Glutamatergic neuron (in vitro differentiated cells): ENCODE measurements at regions not wholly inside any gene's neighbourhood (a gene's known extent, or its start where the extent isn't known, plus 50 kb on each side); places are given as distances from the start of the nearest gene placed in this dataset.

Experiments used
- DNase-seq: peaks from one replicate; pipeline ENCODE4 v3.0.0; 2022
- H3K27ac Mint-ChIP-seq: one replicate; pipeline ENCODE4 v1.8.0; 2020; ENCODE audit warnings: mild to moderate bottlenecking, mixed read lengths, inconsistent platforms; ENCODE audit not compliant: unreplicated experiment
- H3K27me3 Mint-ChIP-seq: one replicate; pipeline ENCODE4 v1.8.0; 2020; ENCODE audit warnings: mild to moderate bottlenecking, moderate library complexity, mixed read lengths, inconsistent platforms; ENCODE audit not compliant: unreplicated experiment
- H3K36me3 Mint-ChIP-seq: one replicate; pipeline ENCODE4 v1.8.0; 2020; ENCODE audit warnings: mild to moderate bottlenecking, mixed read lengths, inconsistent platforms; ENCODE audit not compliant: unreplicated experiment
- H3K4me1 Mint-ChIP-seq: one replicate; pipeline ENCODE4 v1.8.0; 2020; ENCODE audit warnings: mild to moderate bottlenecking, low read depth, mixed read lengths, inconsistent platforms; ENCODE audit not compliant: unreplicated experiment
- H3K4me3 Mint-ChIP-seq: one replicate; pipeline ENCODE4 v1.8.0; 2020; ENCODE audit warnings: mild to moderate bottlenecking, mixed read lengths, inconsistent platforms; ENCODE audit not compliant: unreplicated experiment
- H3K9me3 Mint-ChIP-seq: one replicate; pipeline ENCODE4 v1.8.0; 2020; ENCODE audit warnings: mild to moderate bottlenecking, moderate library complexity, mixed read lengths, inconsistent platforms; ENCODE audit not compliant: unreplicated experiment
- TF ChIP-seq, protein P1 (sequence below): fragments of 200-600 bp; sonication (generic); IDR thresholded peaks from one replicate; pipeline ENCODE4 v1.5.0; 2021; ENCODE audit not compliant: partially characterized antibody, unreplicated experiment

DNA sequence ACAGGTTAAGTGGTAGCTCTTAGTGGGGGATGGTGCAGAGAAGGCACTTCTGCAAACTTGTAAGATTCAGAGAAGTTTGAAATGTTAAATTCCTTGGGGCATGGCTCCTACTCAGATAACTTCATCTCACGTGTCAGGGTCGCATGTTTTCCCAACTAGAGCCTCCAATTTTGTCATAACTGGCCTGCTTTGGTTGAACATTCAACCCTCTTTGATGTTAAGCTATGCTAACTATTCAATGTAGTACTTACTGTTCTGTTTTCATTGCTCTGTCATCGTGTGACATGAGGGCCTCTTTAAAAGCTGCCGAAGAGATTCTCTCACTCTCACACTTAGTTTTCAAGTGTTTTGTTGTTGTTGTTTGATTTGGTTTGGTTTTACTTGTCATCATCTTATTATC lies 280.8 kb downstream of the CDH11 start:
- H3K4me3 Mint-ChIP-seq = no peak overlapping the region
- no peaks in the 10 kb centered on the region for H3K4me1 Mint-ChIP-seq
- no peak for DNase-seq
- H3K36me3 Mint-ChIP-seq = no peaks in the 10 kb centered on the region
- TF ChIP-seq, protein P1, sequence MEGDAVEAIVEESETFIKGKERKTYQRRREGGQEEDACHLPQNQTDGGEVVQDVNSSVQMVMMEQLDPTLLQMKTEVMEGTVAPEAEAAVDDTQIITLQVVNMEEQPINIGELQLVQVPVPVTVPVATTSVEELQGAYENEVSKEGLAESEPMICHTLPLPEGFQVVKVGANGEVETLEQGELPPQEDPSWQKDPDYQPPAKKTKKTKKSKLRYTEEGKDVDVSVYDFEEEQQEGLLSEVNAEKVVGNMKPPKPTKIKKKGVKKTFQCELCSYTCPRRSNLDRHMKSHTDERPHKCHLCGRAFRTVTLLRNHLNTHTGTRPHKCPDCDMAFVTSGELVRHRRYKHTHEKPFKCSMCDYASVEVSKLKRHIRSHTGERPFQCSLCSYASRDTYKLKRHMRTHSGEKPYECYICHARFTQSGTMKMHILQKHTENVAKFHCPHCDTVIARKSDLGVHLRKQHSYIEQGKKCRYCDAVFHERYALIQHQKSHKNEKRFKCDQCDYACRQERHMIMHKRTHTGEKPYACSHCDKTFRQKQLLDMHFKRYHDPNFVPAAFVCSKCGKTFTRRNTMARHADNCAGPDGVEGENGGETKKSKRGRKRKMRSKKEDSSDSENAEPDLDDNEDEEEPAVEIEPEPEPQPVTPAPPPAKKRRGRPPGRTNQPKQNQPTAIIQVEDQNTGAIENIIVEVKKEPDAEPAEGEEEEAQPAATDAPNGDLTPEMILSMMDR = no peak
- H3K27ac Mint-ChIP-seq = no peak overlapping the region
- H3K27me3 Mint-ChIP-seq = no peaks in the 10 kb centered on the region
- H3K9me3 Mint-ChIP-seq = no peaks in the 10 kb centered on the region

DNA sequence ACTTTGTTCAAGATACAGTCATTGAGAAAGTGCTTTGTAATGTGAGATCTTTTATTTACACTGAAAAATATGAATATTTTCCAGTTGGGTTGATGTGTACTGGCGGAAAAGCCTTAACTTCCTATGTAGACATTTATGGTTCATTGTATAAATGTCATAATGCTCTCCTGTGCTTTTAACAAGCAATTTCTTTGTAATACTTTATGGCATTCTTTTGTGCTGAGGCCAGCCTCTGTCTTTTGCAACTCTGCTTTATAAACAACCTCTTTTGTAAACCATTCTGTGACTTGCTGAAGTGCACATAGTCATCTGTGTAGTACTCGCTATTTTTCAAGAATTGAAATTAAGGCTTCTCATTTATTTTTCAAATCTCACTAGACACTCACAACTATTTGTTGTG lies 291.2 kb downstream of the CDH11 start:
- TF ChIP-seq, protein P1 = no peak
- DNase-seq = no peak
- no peaks in the 10 kb centered on the region for H3K36me3 Mint-ChIP-seq
- peaks cover 5% of the 10 kb centered on the region for H3K4me1 Mint-ChIP-seq
- no peak overlapping the region for H3K27ac Mint-ChIP-seq
- no peaks in the 10 kb centered on the region for H3K27me3 Mint-ChIP-seq
- no peak overlapping the region for H3K4me3 Mint-ChIP-seq
- H3K9me3 Mint-ChIP-seq = no peaks in the 10 kb centered on the region

DNA sequence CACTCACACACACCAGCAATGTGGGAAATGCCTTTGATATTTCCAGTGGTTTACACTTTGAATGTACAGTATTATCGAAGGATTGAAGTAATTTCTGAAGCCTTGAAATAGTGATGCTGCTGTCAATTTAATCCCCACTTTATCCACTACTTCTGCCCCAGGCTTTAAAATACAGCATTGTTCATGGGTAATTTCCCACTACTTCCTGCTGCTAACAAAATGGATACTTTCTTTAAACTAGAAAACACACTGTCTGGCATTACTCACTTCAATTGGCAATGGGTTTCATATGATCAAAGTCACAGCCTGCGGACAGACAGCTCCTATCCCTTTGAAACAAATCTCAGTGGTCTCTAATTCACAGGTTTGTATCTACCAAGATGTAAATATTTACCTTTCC lies 292.2 kb downstream of the CDH11 start:
- no peaks in the 10 kb centered on the region for H3K27me3 Mint-ChIP-seq
- TF ChIP-seq, protein P1 = no peak
- H3K4me3 Mint-ChIP-seq = no peak overlapping the region
- H3K4me1 Mint-ChIP-seq = peaks cover 5% of the 10 kb centered on the region
- no peak for DNase-seq
- H3K9me3 Mint-ChIP-seq = peaks cover 2% of the 10 kb centered on the region
- no peak overlapping the region for H3K27ac Mint-ChIP-seq
- peaks cover 4% of the 10 kb centered on the region for H3K36me3 Mint-ChIP-seq

DNA sequence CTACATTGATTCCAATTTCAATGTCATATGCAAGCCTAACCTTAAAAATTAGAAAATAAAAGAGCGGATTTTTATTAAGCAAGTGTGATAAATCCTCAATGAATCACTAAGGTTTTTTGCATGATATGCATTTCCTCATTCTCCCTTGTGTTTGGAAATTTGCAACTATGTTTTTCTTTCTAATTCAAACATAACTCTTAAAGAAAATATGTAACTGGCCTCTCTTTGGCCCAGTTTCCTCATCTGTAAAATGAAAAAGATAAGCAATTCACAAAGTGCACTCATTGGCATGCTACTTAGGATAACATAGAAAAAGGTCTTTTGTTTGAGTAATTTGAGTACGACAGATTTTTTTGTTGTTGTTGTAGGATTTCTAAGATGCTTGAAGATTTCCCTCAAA lies 295.5 kb downstream of the CDH11 start:
- Mint-ChIP-seq H3K36me3 (peaks cover 4% of the 10 kb centered on the region), H3K4me1 (peaks cover 5% of the 10 kb centered on the region), H3K9me3 (peaks cover 5% of the 10 kb centered on the region), H3K27me3 (peaks cover 5% of the 10 kb centered on the region), H3K4me3 (no peak overlapping the region), H3K27ac (no peak overlapping the region)
- no peak for DNase-seq
- TF ChIP-seq, protein P1 = no peak

DNA sequence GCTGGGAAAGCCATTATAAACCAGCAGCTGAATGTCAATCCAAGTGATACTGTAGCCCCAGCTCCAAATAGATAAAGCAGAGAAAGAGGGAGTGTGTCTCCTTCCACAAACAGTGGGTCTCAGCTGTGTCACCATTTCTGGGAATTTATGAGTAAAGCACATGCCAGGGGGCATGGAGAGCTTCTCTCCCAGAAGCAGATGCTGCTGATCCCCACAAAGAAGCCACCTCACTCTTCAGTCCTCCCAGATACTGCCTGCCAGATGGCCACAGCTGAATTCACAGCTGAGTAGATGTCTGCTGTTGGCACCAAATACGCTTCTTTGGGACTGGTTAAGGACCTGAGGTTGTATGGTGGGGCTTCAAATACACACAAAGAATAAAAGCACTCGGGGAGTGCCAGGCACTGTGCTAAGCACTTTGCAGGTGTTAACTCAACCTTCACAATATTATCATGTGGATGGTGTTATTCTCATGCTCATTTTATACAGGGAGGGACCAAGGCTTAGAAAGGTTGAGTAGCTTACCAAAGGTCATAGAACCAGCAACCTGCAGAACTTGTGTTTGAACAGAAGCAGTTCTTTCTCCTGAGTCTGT lies 298.3 kb downstream of the CDH11 start:
- Mint-ChIP-seq H3K27me3 (peaks cover 5% of the 10 kb centered on the region), H3K4me1 (peaks cover 5% of the 10 kb centered on the region), H3K9me3 (peaks cover 5% of the 10 kb centered on the region), H3K36me3 (peaks cover 4% of the 10 kb centered on the region), H3K27ac (no peak overlapping the region), H3K4me3 (no peak overlapping the region)
- TF ChIP-seq, protein P1 = no peak
- peak; percentile 27 for DNase-seq
